ENCODE measurements at regions not wholly inside any gene's neighbourhood (a gene's known extent, or its start where the extent isn't known, plus 50 kb on each side); places are given as distances from the start of the nearest gene placed in this dataset.
"Not testable (repeated sequence)": the region's sequence is repeated elsewhere in the genome, so short reads cannot be mapped to it uniquely, and the experiment has no call there.

- no peaks in the 10 kb centered on the region for H3K79me2 ChIP-seq (ENCODE audit: low read length)
- no peak overlapping the region for H3K27ac ChIP-seq (ENCODE audit: low read length)
- H3K27me3 ChIP-seq (ENCODE audit: low read depth, low read length), result peaks cover 5% of the 10 kb centered on the region; the same call in 1 of the 2 replicates
- no peak overlapping the region for H3K9ac ChIP-seq (ENCODE audit: low read length)
- no peaks in the 10 kb centered on the region for H4K20me1 ChIP-seq (ENCODE audit: insufficient read depth, low read length)
- no peak overlapping the region for H2AFZ ChIP-seq (ENCODE audit: low read depth, low read length)
- H3K36me3 ChIP-seq (replicated peaks; ENCODE audit: low read depth, low read length), result no peaks in the 10 kb centered on the region
- TF ChIP-seq EZH2phosphoT487 (IDR thresholded peaks at IDR 0.05; ENCODE audit: low read depth), result no peak
- TF ChIP-seq CTCF (IDR thresholded peaks at IDR 0.05; ENCODE audit: low read depth, low read length), result no peak
- no peak overlapping the region for H3K4me2 ChIP-seq (ENCODE audit: low read length)
- H3K9me3 ChIP-seq (ENCODE audit: insufficient read depth, low read length), result no peaks in the 10 kb centered on the region
- H3K4me3 ChIP-seq (ENCODE audit: low read length), result no peak overlapping the region
- no peaks in the 10 kb centered on the region for H3K4me1 ChIP-seq (ENCODE audit: low read length)
Measured at GRCh38 chr3:38952721-38953120, 99.0 kb downstream of the SCN11A start.

- H4K20me1 ChIP-seq (ENCODE audit: insufficient read depth, low read length), result not testable (repeated sequence)
Measured at GRCh38 chr3:38951167-38951566, 100.6 kb downstream of the SCN11A start.

GRCh38 chr3:38950581-38950980, 101.2 kb downstream of the SCN11A start:
- Histone ChIP-seq H2AFZ (ENCODE audit: low read depth, low read length) (no peak overlapping the region), H3K4me1 (ENCODE audit: low read length) (peaks cover 4% of the 10 kb centered on the region), H3K4me3 (ENCODE audit: low read length) (no peak overlapping the region), H3K9me3 (ENCODE audit: insufficient read depth, low read length) (no peaks in the 10 kb centered on the region), H3K36me3 (replicated peaks; ENCODE audit: low read depth, low read length) (no peaks in the 10 kb centered on the region), H3K27me3 (ENCODE audit: low read depth, low read length) (peaks cover 20% of the 10 kb centered on the region), H3K9ac (ENCODE audit: low read length) (no peak overlapping the region), H4K20me1 (ENCODE audit: insufficient read depth, low read length) (no peaks in the 10 kb centered on the region), H3K4me2 (ENCODE audit: low read length) (no peak overlapping the region), H3K79me2 (ENCODE audit: low read length) (no peaks in the 10 kb centered on the region), H3K27ac (ENCODE audit: low read length) (no peak overlapping the region)
- no peak for TF ChIP-seq EZH2phosphoT487 (IDR thresholded peaks at IDR 0.05; ENCODE audit: low read depth)

More at GRCh38 chr3:38951167-38951566, 100.6 kb downstream of the SCN11A start:
- H3K4me2 ChIP-seq (ENCODE audit: low read length); H3K9ac ChIP-seq (ENCODE audit: low read length); H3K36me3 ChIP-seq (replicated peaks; ENCODE audit: low read depth, low read length); H3K4me3 ChIP-seq (ENCODE audit: low read length); H3K27ac ChIP-seq (ENCODE audit: low read length); H3K4me1 ChIP-seq (ENCODE audit: low read length); H2AFZ ChIP-seq (ENCODE audit: low read depth, low read length); H3K9me3 ChIP-seq (ENCODE audit: insufficient read depth, low read length); H3K79me2 ChIP-seq (ENCODE audit: low read length): not testable (repeated sequence)
- peaks cover 17% of the 10 kb centered on the region for H3K27me3 ChIP-seq (ENCODE audit: low read depth, low read length)

- H3K79me2 ChIP-seq (ENCODE audit: low read length), result no peaks in the 10 kb centered on the region
- peaks cover 10% of the 10 kb centered on the region for H3K4me1 ChIP-seq (ENCODE audit: low read length)
- H3K9ac ChIP-seq (ENCODE audit: low read length), result no peak overlapping the region
- no peaks in the 10 kb centered on the region for H4K20me1 ChIP-seq (ENCODE audit: insufficient read depth, low read length)
- H3K9me3 ChIP-seq (ENCODE audit: insufficient read depth, low read length), result no peaks in the 10 kb centered on the region
- no peak overlapping the region for H2AFZ ChIP-seq (ENCODE audit: low read depth, low read length)
- TF ChIP-seq EZH2phosphoT487 (IDR thresholded peaks at IDR 0.05; ENCODE audit: low read depth), result no peak
- H3K27me3 ChIP-seq (ENCODE audit: low read depth, low read length), result peaks cover 20% of the 10 kb centered on the region
- no peak overlapping the region for H3K27ac ChIP-seq (ENCODE audit: low read length)
- no peak overlapping the region for H3K4me2 ChIP-seq (ENCODE audit: low read length)
- H3K36me3 ChIP-seq (replicated peaks; ENCODE audit: low read depth, low read length), result no peaks in the 10 kb centered on the region
- H3K4me3 ChIP-seq (ENCODE audit: low read length), result no peak overlapping the region
Measured at GRCh38 chr3:38949994-38950393, 101.8 kb downstream of the SCN11A start.

- Histone ChIP-seq H3K36me3 (replicated peaks; ENCODE audit: low read depth, low read length) (no peaks in the 10 kb centered on the region), H2AFZ (ENCODE audit: low read depth, low read length) (no peak overlapping the region), H4K20me1 (ENCODE audit: insufficient read depth, low read length) (no peaks in the 10 kb centered on the region), H3K4me2 (ENCODE audit: low read length) (no peak overlapping the region), H3K4me3 (ENCODE audit: low read length) (no peak overlapping the region), H3K9ac (ENCODE audit: low read length) (no peak overlapping the region), H3K4me1 (ENCODE audit: low read length) (peaks cover 4% of the 10 kb centered on the region), H3K27ac (ENCODE audit: low read length) (no peak overlapping the region), H3K9me3 (ENCODE audit: insufficient read depth, low read length) (no peaks in the 10 kb centered on the region), H3K27me3 (ENCODE audit: low read depth, low read length) (peaks cover 7% of the 10 kb centered on the region), H3K79me2 (ENCODE audit: low read length) (no peaks in the 10 kb centered on the region)
- TF ChIP-seq EZH2phosphoT487 (IDR thresholded peaks at IDR 0.05; ENCODE audit: low read depth) (no peak), CTCF (IDR thresholded peaks at IDR 0.05; ENCODE audit: low read depth, low read length) (no peak)
Measured at GRCh38 chr3:38940394-38940793, 111.3 kb downstream of the SCN11A start.

Data from OCI-LY3 (cell line).